ENCODE measurements at regions not wholly inside any gene's neighbourhood (a gene's known extent, or its start where the extent isn't known, plus 50 kb on each side); places are given as distances from the start of the nearest gene placed in this dataset.

- no peak overlapping the region for H3K4me2 ChIP-seq
- no peak overlapping the region for H3K4me3 ChIP-seq (IDR thresholded peaks at IDR 0.05; ENCODE audit: insufficient read depth, low read depth, low read length)
- no peak overlapping the region for H2AFZ ChIP-seq (ENCODE audit: low read depth)
- TF ChIP-seq CTCF (conservative IDR thresholded peaks at IDR 0.05; ENCODE audit: low read depth, low read length), result no peak
- H3K27ac ChIP-seq, result no peak overlapping the region
- H3K9ac ChIP-seq, result no peak overlapping the region
- no peaks in the 10 kb centered on the region for H3K36me3 ChIP-seq (ENCODE audit: insufficient read depth)
- H3K27me3 ChIP-seq (ENCODE audit: insufficient read depth, low read depth), result no peaks in the 10 kb centered on the region
- H4K20me1 ChIP-seq (ENCODE audit: insufficient read depth), result no peaks in the 10 kb centered on the region
- H3K79me2 ChIP-seq (ENCODE audit: insufficient read depth, low read depth), result no peaks in the 10 kb centered on the region
- no peaks in the 10 kb centered on the region for H3K4me1 ChIP-seq (ENCODE audit: low read depth, poor library complexity, severe bottlenecking)
Measured at GRCh38 chr6:78398292-78398691, 469.1 kb upstream of the IRAK1BP1 start.

- Histone ChIP-seq H3K4me2 (no peak overlapping the region), H3K36me3 (ENCODE audit: insufficient read depth) (no peaks in the 10 kb centered on the region), H3K79me2 (ENCODE audit: insufficient read depth, low read depth) (no peaks in the 10 kb centered on the region), H3K9ac (no peak overlapping the region), H3K27me3 (ENCODE audit: insufficient read depth, low read depth) (no peaks in the 10 kb centered on the region), H3K27ac (no peak overlapping the region), H3K4me1 (ENCODE audit: low read depth, poor library complexity, severe bottlenecking) (no peaks in the 10 kb centered on the region), H2AFZ (ENCODE audit: low read depth) (no peak overlapping the region), H4K20me1 (ENCODE audit: insufficient read depth) (no peaks in the 10 kb centered on the region), H3K4me3 (IDR thresholded peaks at IDR 0.05; ENCODE audit: insufficient read depth, low read depth, low read length) (no peak overlapping the region)
- TF ChIP-seq CTCF (conservative IDR thresholded peaks at IDR 0.05; ENCODE audit: low read depth, low read length), result no peak
Measured at GRCh38 chr6:78400076-78400475, 467.3 kb upstream of the IRAK1BP1 start.

- no peak for TF ChIP-seq CTCF (conservative IDR thresholded peaks at IDR 0.05; ENCODE audit: low read depth, low read length)
- H2AFZ ChIP-seq (ENCODE audit: low read depth), result no peak overlapping the region
- H3K4me3 ChIP-seq (IDR thresholded peaks at IDR 0.05; ENCODE audit: insufficient read depth, low read depth, low read length), result no peak overlapping the region
Measured at GRCh38 chr6:78427386-78427785, 440.0 kb upstream of the IRAK1BP1 start.

GRCh38 chr6:78430521-78430920 lies 436.8 kb upstream of the IRAK1BP1 start:
- H3K4me1 ChIP-seq (ENCODE audit: low read depth, poor library complexity, severe bottlenecking), result no peaks in the 10 kb centered on the region
- no peak overlapping the region for H3K9ac ChIP-seq
- no peak overlapping the region for H3K4me2 ChIP-seq
- H3K27ac ChIP-seq, result no peak overlapping the region
- no peaks in the 10 kb centered on the region for H3K79me2 ChIP-seq (ENCODE audit: insufficient read depth, low read depth)
- H3K36me3 ChIP-seq (ENCODE audit: insufficient read depth), result no peaks in the 10 kb centered on the region
- no peak for TF ChIP-seq CTCF (conservative IDR thresholded peaks at IDR 0.05; ENCODE audit: low read depth, low read length)
- no peak overlapping the region for H3K4me3 ChIP-seq (IDR thresholded peaks at IDR 0.05; ENCODE audit: insufficient read depth, low read depth, low read length)
- H2AFZ ChIP-seq (ENCODE audit: low read depth), result no peak overlapping the region
- no peaks in the 10 kb centered on the region for H3K27me3 ChIP-seq (ENCODE audit: insufficient read depth, low read depth)
- no peaks in the 10 kb centered on the region for H4K20me1 ChIP-seq (ENCODE audit: insufficient read depth)

More at GRCh38 chr6:78427386-78427785, 440.0 kb upstream of the IRAK1BP1 start:
- no peaks in the 10 kb centered on the region for H3K79me2 ChIP-seq (ENCODE audit: insufficient read depth, low read depth)
- H3K27me3 ChIP-seq (ENCODE audit: insufficient read depth, low read depth), result no peaks in the 10 kb centered on the region
- H4K20me1 ChIP-seq (ENCODE audit: insufficient read depth), result no peaks in the 10 kb centered on the region
- H3K4me1 ChIP-seq (ENCODE audit: low read depth, poor library complexity, severe bottlenecking), result no peaks in the 10 kb centered on the region
- no peak overlapping the region for H3K4me2 ChIP-seq
- no peaks in the 10 kb centered on the region for H3K36me3 ChIP-seq (ENCODE audit: insufficient read depth)
- H3K27ac ChIP-seq, result no peak overlapping the region
- H3K9ac ChIP-seq, result no peak overlapping the region

All from KMS-11 (cell line).